ENCODE measurements at regions not wholly inside any gene's neighbourhood (a gene's known extent, or its start where the extent isn't known, plus 50 kb on each side); places are given as distances from the start of the nearest gene placed in this dataset.
"Not testable (repeated sequence)": the region's sequence is repeated elsewhere in the genome, so short reads cannot be mapped to it uniquely, and the experiment has no call there.

DNA sequence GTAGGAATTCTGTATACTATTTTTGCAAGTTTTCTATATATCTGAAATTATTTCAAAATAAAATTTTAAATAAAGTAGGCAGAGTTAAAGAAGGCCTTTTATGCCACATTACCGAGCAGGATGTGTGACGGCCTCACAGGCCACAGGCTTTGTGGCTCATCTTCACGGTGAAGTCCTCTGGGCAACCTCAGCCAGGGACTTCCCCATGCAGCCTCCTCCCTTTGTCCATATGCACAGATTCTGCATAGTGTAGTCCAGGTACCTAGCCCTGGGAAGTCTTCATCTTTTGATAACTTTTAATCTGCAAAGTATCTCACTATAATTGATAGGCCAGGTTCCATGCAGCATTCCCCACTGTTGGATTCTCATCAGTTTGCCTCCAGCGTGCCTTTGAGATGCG is 62.8 kb downstream of the ARHGAP11B start:
- ATAC-seq (ENCODE audit: poor library complexity); DNase-seq; intact Hi-C loops (cut with DNase I): not testable (repeated sequence)

DNA sequence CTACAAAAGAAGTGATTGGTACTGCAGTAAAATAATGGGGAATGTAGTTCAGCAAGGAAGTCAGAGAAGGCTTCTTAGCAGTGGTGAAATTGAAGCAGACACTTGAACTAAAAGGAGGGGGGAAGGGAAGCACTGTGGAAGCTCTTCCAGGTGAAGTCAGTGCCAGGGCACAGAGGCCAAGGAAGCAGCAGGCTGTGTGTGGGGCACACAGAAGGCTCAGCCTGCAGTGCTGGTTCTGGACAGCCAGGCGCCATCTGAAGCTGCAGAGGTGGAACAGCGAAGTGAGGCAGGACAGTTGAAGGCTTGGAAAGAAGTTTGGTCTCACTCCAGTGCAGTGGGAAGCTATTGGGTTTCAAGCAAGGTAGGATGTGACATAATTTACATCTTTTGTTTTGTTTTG is 64.2 kb downstream of the ARHGAP11B start:
- DNase-seq; ATAC-seq (ENCODE audit: poor library complexity); intact Hi-C loops (cut with DNase I): not testable (repeated sequence)

DNA sequence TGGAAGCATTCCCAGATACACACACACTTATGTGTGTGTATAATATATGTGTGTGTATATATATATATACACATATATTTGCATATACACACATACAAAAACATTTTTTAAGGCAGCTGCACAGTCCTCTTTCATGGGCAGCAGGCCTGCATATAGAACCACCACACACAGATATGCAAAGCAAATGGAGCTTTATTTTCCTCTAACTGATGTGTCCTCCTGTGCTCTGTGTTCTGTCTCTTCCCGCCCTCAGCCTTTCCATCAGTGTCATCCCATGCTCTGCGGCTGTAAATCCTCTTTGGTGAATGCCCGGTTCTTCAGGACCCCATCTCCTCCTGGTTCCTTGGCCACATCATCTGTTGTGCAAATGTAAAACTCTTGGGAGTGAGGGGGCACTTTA is 69.9 kb downstream of the ARHGAP11B start:
- ATAC-seq (ENCODE audit: poor library complexity); DNase-seq; intact Hi-C loops (cut with DNase I): not testable (repeated sequence)

DNA sequence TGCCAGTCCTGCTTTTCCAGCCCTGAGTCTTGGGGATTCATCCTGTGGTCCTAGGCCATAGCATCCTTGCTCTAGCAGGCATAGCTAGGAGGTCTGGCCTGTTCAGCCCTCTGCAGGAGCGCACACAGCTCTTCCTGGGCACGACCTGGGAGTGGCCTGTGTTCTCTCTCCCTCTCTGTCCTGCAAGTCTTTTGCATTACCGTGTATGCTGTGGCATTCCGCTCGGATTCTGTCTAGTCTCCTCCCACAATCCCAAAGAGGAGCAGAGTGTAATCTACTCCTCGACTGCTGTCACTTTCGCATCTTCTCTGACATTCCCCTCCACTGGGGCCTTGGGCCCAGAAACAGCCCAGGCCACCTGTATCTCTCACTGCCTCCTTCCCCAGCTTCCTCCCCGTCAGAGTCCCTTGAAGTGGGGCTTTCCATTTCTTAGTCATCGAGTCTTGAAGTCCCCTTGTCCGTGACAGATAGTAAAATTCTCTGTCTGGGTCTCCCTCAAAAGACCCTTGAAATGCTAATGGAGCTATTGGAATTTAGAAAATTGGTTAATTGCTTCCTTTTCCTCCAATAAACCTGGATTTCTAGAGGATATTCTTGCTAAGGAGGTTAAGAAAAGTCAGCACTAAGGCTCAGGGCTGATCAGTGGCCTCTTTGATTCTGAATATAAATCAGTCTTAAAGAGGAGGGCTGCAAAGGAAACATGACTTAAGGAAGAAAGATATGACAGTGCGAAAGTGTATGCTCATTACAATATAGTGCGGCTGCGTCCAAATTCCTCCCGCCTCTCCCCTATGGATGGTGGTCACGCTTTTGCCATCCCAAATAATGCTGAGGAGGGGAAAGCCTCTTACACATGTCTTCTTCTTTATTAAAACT is 70.7 kb downstream of the ARHGAP11B start:
- ATAC-seq (ENCODE audit: poor library complexity); intact Hi-C loops (cut with DNase I); DNase-seq: not testable (repeated sequence)

DNA sequence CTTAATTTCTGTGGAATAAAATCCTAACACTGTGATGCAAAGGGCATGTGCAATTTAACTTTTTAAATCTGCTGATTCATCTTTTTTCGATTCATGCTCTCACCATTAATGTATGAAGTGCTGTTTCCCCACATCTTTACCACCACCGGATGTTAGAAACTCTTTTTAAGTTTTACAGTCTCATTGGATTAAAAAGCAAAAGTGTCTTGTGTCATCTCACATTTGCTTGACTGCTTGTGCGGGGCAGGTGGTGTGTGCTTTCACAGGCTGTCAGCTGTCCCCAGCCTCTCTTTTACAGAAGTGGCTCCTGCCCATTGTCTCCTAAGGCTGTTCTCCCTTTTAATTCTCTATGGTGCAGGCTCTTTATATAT is 71.4 kb downstream of the ARHGAP11B start:
- ATAC-seq (ENCODE audit: poor library complexity); DNase-seq; intact Hi-C loops (cut with DNase I): not testable (repeated sequence)

DNA sequence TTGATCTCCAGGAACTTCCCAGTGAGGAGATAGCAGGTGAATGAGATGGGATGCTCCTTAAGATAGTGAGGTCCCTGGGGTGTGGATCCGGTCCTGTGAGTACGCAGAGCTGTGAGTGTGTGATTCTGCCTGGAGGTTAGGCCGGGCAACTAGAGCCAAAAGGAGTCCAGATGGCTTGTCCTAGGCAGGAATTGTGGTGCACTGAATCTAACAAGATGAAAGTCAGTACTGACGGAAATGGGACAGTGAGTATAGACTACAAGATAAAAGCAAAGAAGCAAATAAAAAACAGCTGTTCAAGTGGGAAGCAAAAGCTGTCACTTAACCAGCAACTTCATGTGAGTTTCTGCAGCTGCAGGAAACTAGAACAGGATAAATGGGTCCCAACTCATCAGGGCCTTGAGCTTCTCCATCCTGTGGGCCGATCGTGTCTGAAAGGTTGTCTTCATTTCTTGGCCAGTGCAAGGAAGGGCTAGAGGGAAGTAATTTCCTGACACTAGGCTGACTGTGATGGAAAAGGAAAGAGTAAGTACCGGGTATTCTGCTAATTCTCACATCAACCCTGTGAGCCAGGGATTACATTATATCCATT is 74.2 kb downstream of the ARHGAP11B start:
- DNase-seq; intact Hi-C loops (cut with DNase I): not testable (repeated sequence)
- ATAC-seq (ENCODE audit: poor library complexity): peak; percentile 68

DNA sequence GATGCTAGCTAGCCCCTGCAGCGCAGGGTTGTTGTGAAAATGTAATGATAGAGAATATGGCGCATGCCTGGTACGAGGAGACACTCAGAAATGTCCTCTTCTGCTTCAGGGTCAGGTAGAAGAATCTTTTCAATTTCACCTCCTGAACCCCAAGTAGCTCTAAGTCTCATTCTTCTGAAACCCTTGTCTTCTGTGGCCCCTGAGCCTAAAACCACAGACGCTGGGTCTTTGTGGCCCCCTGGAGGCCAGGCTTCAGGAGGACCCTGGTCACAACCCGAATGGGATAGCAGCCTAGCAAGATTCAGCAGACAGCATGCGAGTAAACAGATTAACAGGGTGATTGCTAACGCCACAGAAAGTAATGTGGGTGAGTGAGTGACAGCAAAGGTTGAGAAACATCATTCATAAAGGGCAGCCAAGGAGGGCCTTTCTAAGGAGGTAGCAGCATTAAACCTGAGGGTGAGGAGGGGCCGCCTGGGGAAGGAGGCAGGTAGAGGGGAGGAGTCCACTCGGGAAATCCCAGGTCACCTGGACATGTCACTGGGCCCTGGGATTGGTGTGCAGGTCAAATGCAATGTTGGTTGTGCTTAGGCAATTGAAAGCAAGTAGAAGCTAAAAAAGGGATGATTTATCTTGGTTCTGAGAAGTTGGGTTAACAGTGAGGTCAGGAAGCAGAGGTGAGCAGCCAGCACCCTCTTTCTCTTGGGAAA is 82.2 kb downstream of the ARHGAP11B start:
- DNase-seq; ATAC-seq (ENCODE audit: poor library complexity); intact Hi-C loops (cut with DNase I): not testable (repeated sequence)

DNA sequence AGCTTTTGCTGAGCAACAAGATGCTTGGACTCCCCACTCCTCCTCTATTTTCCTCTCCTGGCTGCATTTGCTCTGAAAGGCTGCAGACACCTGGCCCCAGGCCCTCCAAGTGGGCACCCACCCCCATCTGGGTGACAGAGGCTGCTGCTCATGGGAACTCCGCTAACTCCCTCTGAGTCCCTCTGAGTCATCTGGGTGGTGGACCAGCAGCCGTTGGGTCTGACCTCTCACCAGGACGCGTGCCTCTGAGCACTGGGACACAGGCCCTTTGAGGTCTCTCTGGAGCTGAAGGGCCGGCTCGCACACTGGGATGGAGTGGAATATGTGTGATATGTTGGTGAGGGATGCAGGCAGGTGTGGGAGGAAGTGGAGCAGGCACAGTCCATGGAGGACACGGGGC is 82.9 kb downstream of the ARHGAP11B start:
- ATAC-seq (ENCODE audit: poor library complexity); DNase-seq; intact Hi-C loops (cut with DNase I): not testable (repeated sequence)

DNA sequence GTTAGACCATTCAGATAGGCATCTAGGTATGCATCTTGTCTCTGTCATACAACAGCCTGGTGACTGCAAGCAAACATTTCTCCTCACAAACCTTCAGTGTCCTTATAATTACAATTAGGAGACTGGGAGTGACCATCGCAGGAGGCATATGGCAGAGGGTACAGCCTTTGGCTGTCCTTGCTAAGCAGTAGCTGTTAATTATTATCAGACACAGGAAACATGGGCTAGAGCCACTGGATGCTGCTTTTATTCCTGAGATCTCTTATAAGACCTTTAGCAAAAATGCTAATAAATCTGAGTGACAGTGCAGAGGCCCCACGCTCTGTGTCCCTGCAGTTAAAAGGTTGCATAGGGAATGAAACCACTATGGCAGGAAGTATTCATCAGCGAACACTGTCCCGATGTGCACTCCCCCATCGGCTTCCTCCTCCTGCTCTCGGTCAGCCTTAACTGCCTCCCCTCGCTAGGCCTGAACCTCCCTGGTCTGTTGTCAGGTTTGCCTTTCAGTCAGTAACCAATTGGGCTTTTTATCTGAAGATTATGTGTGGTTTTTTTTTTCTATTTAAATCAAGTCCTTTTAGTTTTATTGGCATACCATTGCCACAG is 92.2 kb downstream of the ARHGAP11B start:
- ATAC-seq (ENCODE audit: poor library complexity); DNase-seq; intact Hi-C loops (cut with DNase I): not testable (repeated sequence)

DNA sequence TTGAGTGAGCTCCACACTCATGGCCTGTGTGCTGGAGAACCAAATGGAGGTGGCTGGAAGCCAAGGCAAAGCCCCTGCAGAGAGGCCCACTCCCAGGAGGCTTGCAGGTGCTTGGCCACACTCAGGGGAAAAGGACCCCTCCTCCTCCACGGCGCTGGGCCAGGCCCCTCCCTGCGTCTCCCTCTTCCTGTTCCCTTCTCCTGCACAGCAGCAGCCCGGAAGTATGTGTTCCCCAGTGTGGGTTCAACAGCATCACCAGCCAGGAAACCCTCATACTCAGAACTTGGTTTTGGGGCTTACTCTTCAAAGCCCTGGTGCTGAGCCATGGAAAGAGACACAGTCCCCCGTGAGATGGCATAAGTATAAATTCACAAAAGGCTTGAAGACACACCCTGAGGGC is 93.4 kb downstream of the ARHGAP11B start:
- intact Hi-C loops (cut with DNase I); ATAC-seq (ENCODE audit: poor library complexity); DNase-seq: not testable (repeated sequence)

DNA sequence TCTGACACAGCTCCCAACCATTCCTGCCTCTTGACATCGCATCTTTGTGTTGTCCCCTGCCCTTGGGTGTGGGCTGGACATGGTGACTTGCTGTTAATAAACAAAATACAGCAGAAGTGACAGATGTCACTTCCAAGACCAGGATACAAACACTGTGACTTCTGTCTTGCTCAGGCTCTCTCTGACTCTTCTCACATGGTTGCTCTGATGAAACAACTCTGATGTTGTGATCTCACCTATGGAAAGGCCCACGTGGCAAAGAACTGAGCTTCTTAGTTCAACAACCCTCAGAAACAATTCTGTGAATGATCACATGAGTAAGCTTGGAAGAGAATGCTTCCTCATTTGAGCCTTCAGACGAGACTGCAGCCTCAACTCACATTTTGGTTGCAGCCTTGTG is 94.9 kb downstream of the ARHGAP11B start:
- intact Hi-C loops (cut with DNase I); DNase-seq; ATAC-seq (ENCODE audit: poor library complexity): not testable (repeated sequence)

DNA sequence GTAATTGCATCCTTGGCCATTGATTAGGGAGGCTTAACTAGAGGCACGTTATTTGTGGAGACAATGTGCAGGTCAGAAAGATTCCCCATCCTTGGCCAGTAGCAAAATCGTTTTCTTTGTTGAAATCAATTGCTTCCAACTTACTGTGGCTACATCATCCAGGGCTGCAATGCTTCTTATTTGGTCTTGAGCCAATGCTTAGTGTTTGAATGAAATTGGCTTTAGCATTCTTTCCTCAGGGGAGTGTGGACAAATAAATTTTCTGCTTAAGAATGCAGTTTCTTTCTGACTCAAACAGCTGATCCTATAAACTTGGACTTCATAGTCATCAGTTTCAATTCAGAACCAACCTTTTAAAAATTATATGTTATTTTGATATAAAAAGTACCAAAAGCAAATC is 95.6 kb downstream of the ARHGAP11B start:
- peak; percentile 46 for ATAC-seq (ENCODE audit: poor library complexity)
- DNase-seq; intact Hi-C loops (cut with DNase I): not testable (repeated sequence)

DNA sequence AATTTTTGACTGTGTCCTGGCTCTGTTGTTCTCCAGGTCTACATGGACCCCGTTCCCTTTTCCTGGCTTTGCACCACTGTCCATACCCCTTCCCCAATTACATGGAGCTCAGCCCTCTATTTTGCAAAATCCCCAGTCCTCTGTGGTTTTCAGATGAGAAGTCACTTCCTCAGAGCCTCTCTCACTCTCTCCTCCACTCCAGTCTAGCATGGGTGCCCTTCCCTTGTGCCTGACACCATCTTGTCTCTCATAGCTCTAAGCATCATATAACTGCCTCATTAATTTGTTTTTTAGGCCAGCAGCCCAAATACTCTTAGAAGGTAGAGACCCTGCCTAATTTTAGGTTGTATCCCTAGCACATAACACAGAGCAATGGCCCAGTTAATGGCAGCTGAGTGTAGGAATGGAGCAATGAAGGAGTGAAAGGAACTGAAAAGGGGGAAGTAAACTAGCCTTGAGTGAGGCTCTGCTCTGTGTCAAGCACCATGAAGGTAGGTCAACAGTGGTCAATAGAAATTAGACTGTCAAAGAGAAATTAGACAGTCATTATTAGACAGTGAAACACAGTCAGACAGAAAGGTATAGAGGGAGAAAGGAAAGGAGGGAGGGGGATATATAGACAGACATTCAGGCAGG is 97.7 kb downstream of the ARHGAP11B start:
- ATAC-seq (ENCODE audit: poor library complexity); DNase-seq; intact Hi-C loops (cut with DNase I): not testable (repeated sequence)

DNA sequence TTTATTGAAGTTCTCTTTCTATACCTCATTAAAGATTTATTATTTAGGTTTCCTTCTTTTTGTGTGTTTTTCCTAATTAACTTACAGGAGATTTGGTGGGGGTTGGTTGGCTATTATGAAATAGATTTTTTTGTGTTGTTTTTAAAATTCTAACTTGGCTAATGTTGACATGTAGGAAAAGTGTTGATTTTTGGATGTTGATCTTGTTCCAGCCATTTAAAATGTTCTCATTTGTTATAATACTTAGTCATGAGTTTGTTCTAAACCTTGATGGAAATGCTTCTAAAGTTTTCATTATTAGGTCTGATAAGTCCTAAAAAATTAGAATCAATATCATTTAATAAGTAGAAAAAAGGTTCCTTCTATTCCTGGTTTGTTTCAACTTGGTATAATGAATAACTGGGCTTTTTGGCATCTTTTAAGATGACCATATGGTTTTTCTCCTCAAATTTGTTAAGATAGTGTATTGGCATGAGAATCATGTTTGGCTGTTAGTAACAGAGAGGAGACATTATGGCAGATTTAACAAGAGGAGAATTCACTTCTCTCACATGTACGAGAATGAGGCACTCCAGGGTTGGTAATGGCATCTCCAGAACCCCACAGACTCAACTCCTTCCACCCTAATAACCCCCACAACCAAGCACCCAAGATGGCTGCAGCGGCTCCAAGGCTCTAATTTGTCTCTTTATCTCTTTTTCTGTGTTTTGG is 104.1 kb downstream of the ARHGAP11B start:
- DNase-seq; intact Hi-C loops (cut with DNase I): not testable (repeated sequence)
- peak; percentile 70 for ATAC-seq (ENCODE audit: poor library complexity)

DNA sequence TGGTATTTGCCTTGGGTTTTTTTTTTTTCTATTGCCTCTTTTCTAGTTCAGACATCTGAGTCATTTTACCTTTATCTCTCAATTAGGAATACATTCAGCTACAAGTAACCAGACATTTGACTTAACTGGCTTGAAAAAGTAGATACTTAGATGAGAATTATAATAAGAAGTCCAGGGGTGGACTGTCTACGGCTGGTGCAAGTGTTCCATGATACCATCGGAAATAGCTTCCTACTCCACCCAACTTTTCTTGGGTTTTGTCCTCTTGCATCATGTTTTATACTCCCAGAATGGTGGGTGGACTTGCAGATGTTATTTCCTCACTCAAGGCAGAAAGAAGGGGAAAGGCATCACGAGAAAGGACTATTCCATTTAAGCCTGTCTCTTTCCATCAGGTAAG is 104.7 kb downstream of the ARHGAP11B start:
- intact Hi-C loops (cut with DNase I); DNase-seq; ATAC-seq (ENCODE audit: poor library complexity): not testable (repeated sequence)

DNA sequence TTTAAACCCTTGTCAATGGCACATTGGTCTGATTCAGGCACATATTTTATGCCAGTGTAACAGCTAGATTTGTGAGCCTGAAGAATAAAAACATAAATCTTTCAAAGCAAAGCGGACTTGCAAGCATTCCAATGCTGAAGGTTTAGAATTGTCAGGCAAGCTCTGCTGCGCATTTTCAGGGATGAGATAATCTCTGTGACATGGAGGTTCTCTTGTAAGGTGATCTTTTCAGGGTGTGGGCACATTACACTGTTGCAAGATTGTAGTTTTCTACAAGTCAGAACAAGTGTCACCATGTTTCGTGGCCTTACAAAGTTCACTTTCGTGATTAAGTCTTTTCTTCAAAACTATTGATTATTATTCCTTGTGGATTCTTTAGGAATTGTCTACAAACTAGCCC is 106.2 kb downstream of the ARHGAP11B start:
- DNase-seq; ATAC-seq (ENCODE audit: poor library complexity); intact Hi-C loops (cut with DNase I): not testable (repeated sequence)

DNA sequence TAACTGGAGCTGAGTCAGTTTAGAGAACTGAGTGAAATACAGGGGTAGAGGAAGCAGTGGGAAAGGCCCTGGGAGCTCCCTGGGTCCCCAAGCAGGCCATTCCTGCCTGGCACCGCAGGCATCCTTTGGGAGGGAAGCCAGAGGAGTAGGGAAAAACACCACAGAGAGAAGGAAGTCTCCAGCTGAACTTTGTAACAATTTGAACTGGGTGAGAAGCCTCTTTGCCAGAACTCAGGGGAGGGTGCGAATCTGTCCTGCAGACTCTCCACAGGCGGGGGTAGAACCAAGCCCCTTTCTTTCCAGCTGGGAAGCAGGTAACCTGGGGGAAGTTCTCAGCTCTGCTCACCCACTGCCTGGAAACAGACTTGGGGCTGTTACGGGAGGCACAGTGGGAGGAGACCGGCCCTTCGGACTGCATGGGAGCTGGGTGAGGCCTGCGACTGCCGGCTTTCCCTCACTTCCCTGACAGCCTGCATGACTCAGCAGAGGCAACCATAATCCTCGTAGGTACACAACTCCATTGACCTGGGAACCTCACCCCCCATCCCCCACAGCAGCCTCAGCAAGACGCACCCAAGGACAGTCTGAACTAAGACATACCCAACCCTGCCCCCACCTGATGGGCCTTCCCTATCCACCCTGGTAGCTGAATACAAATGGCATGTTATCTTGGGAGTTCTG is 110.1 kb downstream of the ARHGAP11B start:
- peak; percentile 43 for ATAC-seq (ENCODE audit: poor library complexity)

More for the DNA sequence above, 110.1 kb downstream of the ARHGAP11B start:
- DNase-seq; intact Hi-C loops (cut with DNase I): not testable (repeated sequence)

Measured in Right ventricle myocardium superior (tissue), 1 donor.